H9 (cell line): ENCODE measurements at regions not wholly inside any gene's neighbourhood (a gene's known extent, or its start where the extent isn't known, plus 50 kb on each side); places are given as distances from the start of the nearest gene placed in this dataset.

Experiments used
- DNase-seq: peaks from one replicate; pipeline ENCODE4 v3.0.0-alpha.2; 2017
- H2AFZ ChIP-seq: one replicate; pipeline ENCODE4 v1.6.1; 2013; ENCODE audit warnings: mild to moderate bottlenecking, low read length, control low read depth, moderate library complexity
- H2AK5ac ChIP-seq: 2 replicates; pipeline ENCODE4 v1.6.1; 2013; ENCODE audit warnings: low read length, control low read depth, mixed read lengths; ENCODE audit not compliant: insufficient read length
- H2BK120ac ChIP-seq: one replicate; pipeline ENCODE4 v1.6.1; 2013; ENCODE audit warnings: low read depth, mild to moderate bottlenecking, low read length, control low read depth, inconsistent platforms; ENCODE audit not compliant: poor library complexity, severe bottlenecking
- H2BK12ac ChIP-seq: 2 replicates; pipeline ENCODE4 v1.6.1; 2013; ENCODE audit warnings: low read length, control low read depth, mixed read lengths, low read depth; ENCODE audit not compliant: insufficient read length
- H2BK15ac ChIP-seq: 2 replicates; pipeline ENCODE4 v1.6.1; 2013; ENCODE audit warnings: low read depth, low read length, control low read depth
- H2BK20ac ChIP-seq: one replicate; pipeline ENCODE4 v1.6.1; 2013; ENCODE audit warnings: low read depth, mild to moderate bottlenecking, low read length, control low read depth, inconsistent platforms; ENCODE audit not compliant: poor library complexity, severe bottlenecking
- H2BK5ac ChIP-seq: 2 replicates; pipeline ENCODE4 v1.6.1; 2013; ENCODE audit warnings: low read length, control low read depth, mixed read lengths; ENCODE audit not compliant: insufficient read length
- H3K14ac ChIP-seq: 2 replicates; pipeline ENCODE4 v1.6.1; 2013; ENCODE audit warnings: low read length, control low read depth; ENCODE audit not compliant: insufficient read depth
- H3K18ac ChIP-seq: 2 replicates; pipeline ENCODE4 v1.6.1; 2013; ENCODE audit warnings: low read depth, mild to moderate bottlenecking, mixed read lengths, low read length, control low read depth; ENCODE audit not compliant: insufficient read length
- H3K23ac ChIP-seq: 2 replicates; pipeline ENCODE4 v1.6.1; 2013; ENCODE audit warnings: low read length, control low read depth, mixed read lengths, low read depth; ENCODE audit not compliant: insufficient read length
- H3K23me2 ChIP-seq: 2 replicates; pipeline ENCODE4 v1.6.1; 2013; ENCODE audit warnings: low read depth, mild to moderate bottlenecking, mixed read lengths, low read length, control low read depth; ENCODE audit not compliant: insufficient read length, poor library complexity, severe bottlenecking
- H3K27ac ChIP-seq: 2 replicates; pipeline ENCODE4 v1.5.1; 2013; ENCODE audit warnings: low read length, control low read depth, mixed read lengths, low read depth; ENCODE audit not compliant: insufficient read length
- H3K27me3 ChIP-seq: 2 replicates; pipeline ENCODE4 v1.6.1; 2013; ENCODE audit warnings: low read length, control low read depth, inconsistent platforms; ENCODE audit not compliant: insufficient read depth
- H3K4ac ChIP-seq: 2 replicates; pipeline ENCODE4 v1.6.1; 2013; ENCODE audit warnings: low read depth, mild to moderate bottlenecking, control low read depth, inconsistent platforms, low read length, moderate library complexity
- H3K4me1 ChIP-seq: 2 replicates; pipeline ENCODE4 v1.6.1; 2013; ENCODE audit warnings: low read length, control low read depth, inconsistent platforms; ENCODE audit not compliant: insufficient read depth
- H3K4me2 ChIP-seq: 2 replicates; pipeline ENCODE4 v1.6.1; 2013; ENCODE audit warnings: low read length, control low read depth, mixed read lengths; ENCODE audit not compliant: insufficient read length, insufficient read depth
- H3K56ac ChIP-seq: 2 replicates; pipeline ENCODE4 v1.6.1; 2013; ENCODE audit warnings: low read depth, mild to moderate bottlenecking, mixed read lengths, low read length, control low read depth; ENCODE audit not compliant: insufficient read length
- H3K79me1 ChIP-seq: 2 replicates; pipeline ENCODE4 v1.6.1; 2013; ENCODE audit warnings: low read depth, mild to moderate bottlenecking, moderate library complexity, low read length, control low read depth, inconsistent platforms; ENCODE audit not compliant: insufficient read depth, poor library complexity, severe bottlenecking
- H3K79me2 ChIP-seq: 2 replicates; pipeline ENCODE4 v1.6.1; 2013; ENCODE audit warnings: low read length, control low read depth, inconsistent platforms; ENCODE audit not compliant: insufficient read depth
- H3K9ac ChIP-seq: 2 replicates; pipeline ENCODE4 v1.6.1; 2013; ENCODE audit warnings: low read length, control low read depth, mixed read lengths; ENCODE audit not compliant: insufficient read length; ENCODE audit errors: extremely low read depth
- H3K9me3 ChIP-seq: one replicate; pipeline ENCODE4 v1.6.1; 2013; ENCODE audit warnings: low read depth, low read length, inconsistent platforms; ENCODE audit not compliant: control insufficient read depth
- H3T11ph ChIP-seq: one replicate; pipeline ENCODE4 v1.6.1; 2013; ENCODE audit warnings: mild to moderate bottlenecking, low read length, control low read depth, inconsistent platforms
- H4K20me1 ChIP-seq: one replicate; pipeline ENCODE4 v1.6.1; 2013; ENCODE audit not compliant: control insufficient read depth, insufficient read length, insufficient read depth
- H4K5ac ChIP-seq: 2 replicates; pipeline ENCODE4 v1.6.1; 2013; ENCODE audit warnings: low read depth, mild to moderate bottlenecking, mixed read lengths, low read length, control low read depth; ENCODE audit not compliant: insufficient read length
- H4K8ac ChIP-seq: replicated peaks from 2 replicates; pipeline ENCODE4 v1.6.1; 2013; ENCODE audit warnings: low read length, control low read depth, mixed read lengths, low read depth; ENCODE audit not compliant: insufficient read length
- H4K91ac ChIP-seq: 2 replicates; pipeline ENCODE4 v1.6.1; 2013; ENCODE audit warnings: low read depth, mild to moderate bottlenecking, moderate library complexity, mixed read lengths, low read length, control low read depth; ENCODE audit not compliant: insufficient read length
- H3K27ac Mint-ChIP-seq, 3 experiments: 2 replicates in 2 of 3; 3 replicates in 1 of 3; pipeline ENCODE4 v1.8.0; 2020 to 2021; ENCODE audit warnings: mixed read lengths in 3 of 3, mild to moderate bottlenecking in 1 of 3, moderate library complexity in 1 of 3
- H3K27me3 Mint-ChIP-seq: 2 replicates; pipeline ENCODE4 v1.8.0; 2021; ENCODE audit warnings: low read depth, mild to moderate bottlenecking, moderate library complexity, mixed read lengths
- H3K36me3 Mint-ChIP-seq, 3 experiments: 2 replicates in 2 of 3; 3 replicates in 1 of 3; pipeline ENCODE4 v1.8.0; 2020 to 2021; ENCODE audit warnings: low read depth in 3 of 3, mixed read lengths in 3 of 3; ENCODE audit not compliant: insufficient read depth in 1 of 3
- H3K4me1 Mint-ChIP-seq, 2 experiments: 2 replicates each; pipeline ENCODE4 v1.8.0; 2020; ENCODE audit warnings: mixed read lengths in 2 of 2
- H3K4me3 Mint-ChIP-seq, 2 experiments: 2 replicates in 1 of 2; 3 replicates in 1 of 2; pipeline ENCODE4 v1.8.0; 2020 to 2021; ENCODE audit warnings: mild to moderate bottlenecking in 2 of 2, mixed read lengths in 2 of 2, moderate library complexity in 1 of 2
- H3K9me3 Mint-ChIP-seq, 2 experiments: 2 replicates in 1 of 2; 3 replicates in 1 of 2; pipeline ENCODE4 v1.8.0; 2020; ENCODE audit warnings: mild to moderate bottlenecking in 2 of 2, mixed read lengths in 2 of 2, moderate library complexity in 1 of 2
- WGBS: extraction: QIAGEN DNeasy Blood & Tissue Kit; methylation state at CpG from one replicate; pipeline ENCODE4 v1.1.7; 2013; ENCODE audit warnings: missing lambda C conversion rate, low lambda C conversion rate, mixed read lengths; ENCODE audit not compliant: insufficient read length; ENCODE audit errors: extremely low coverage; 5-methylcytosine and 5-hydroxymethylcytosine counted together
- TF ChIP-seq, protein P1 (sequence below): fragments of 200-600 bp; sonication (generic); conservative IDR thresholded peaks from 3 replicates; pipeline ENCODE4 v1.8.0; 2021; ENCODE audit warnings: antibody characterized with exemption, mild to moderate bottlenecking

- Histone ChIP-seq H4K8ac (no peak overlapping the region), H3K9me3 (no peaks in the 10 kb centered on the region), H2AFZ (no peak overlapping the region), H3K4me2 (no peak overlapping the region), H2BK120ac (no peak overlapping the region), H3K23me2 (no peaks in the 10 kb centered on the region), H3K14ac (no peak overlapping the region), H3K79me1 (no peaks in the 10 kb centered on the region), H2BK15ac (no peak overlapping the region), H4K91ac (no peak overlapping the region), H3K9ac (no peak overlapping the region), H4K20me1 (no peaks in the 10 kb centered on the region), H3K27me3 (no peaks in the 10 kb centered on the region), H3K27ac (no peak overlapping the region), H3K4ac (no peak overlapping the region), H3K56ac (no peak overlapping the region), H2BK12ac (no peak overlapping the region), H3K18ac (no peak overlapping the region), H3K4me1 (no peaks in the 10 kb centered on the region), H2AK5ac (no peak overlapping the region), H3T11ph (no peak overlapping the region), H3K79me2 (no peaks in the 10 kb centered on the region), H3K23ac (no peak overlapping the region), H2BK5ac (no peak overlapping the region), H4K5ac (no peak overlapping the region), H2BK20ac (no peak overlapping the region)
- H3K36me3 Mint-ChIP-seq: peaks cover 0 to 14% (median 4%) of the 10 kb centered on the region in 3 experiments; a peak in 3 of 7 replicates
- DNase-seq: no peak
- H3K27me3 Mint-ChIP-seq: no peaks in the 10 kb centered on the region
- peaks cover 14 to 18% of the 10 kb centered on the region in 2 experiments for H3K9me3 Mint-ChIP-seq
- TF ChIP-seq, protein P1, sequence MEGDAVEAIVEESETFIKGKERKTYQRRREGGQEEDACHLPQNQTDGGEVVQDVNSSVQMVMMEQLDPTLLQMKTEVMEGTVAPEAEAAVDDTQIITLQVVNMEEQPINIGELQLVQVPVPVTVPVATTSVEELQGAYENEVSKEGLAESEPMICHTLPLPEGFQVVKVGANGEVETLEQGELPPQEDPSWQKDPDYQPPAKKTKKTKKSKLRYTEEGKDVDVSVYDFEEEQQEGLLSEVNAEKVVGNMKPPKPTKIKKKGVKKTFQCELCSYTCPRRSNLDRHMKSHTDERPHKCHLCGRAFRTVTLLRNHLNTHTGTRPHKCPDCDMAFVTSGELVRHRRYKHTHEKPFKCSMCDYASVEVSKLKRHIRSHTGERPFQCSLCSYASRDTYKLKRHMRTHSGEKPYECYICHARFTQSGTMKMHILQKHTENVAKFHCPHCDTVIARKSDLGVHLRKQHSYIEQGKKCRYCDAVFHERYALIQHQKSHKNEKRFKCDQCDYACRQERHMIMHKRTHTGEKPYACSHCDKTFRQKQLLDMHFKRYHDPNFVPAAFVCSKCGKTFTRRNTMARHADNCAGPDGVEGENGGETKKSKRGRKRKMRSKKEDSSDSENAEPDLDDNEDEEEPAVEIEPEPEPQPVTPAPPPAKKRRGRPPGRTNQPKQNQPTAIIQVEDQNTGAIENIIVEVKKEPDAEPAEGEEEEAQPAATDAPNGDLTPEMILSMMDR: no peak
- H3K4me1 Mint-ChIP-seq: no peaks in the 10 kb centered on the region
- H3K4me3 Mint-ChIP-seq: no peak overlapping the region
- no peak overlapping the region for H3K27ac Mint-ChIP-seq
- WGBS: no CpG with 5 or more reads among the region's 5 CpGs
These were observed 169.4 kb upstream of the JAG1 start for GRCh38 chr20:10843146-10843711.
